KMS-11 (cell line): ENCODE measurements at regions not wholly inside any gene's neighbourhood (a gene's known extent, or its start where the extent isn't known, plus 50 kb on each side); places are given as distances from the start of the nearest gene placed in this dataset.

Source experiments
- H2AFZ ChIP-seq: fragments of 200-600 bp; sonication (generic); 2 replicates; pipeline ENCODE4 v1.6.1; 2016; ENCODE audit warnings: antibody characterized with exemption, mixed run types, low read depth
- H3K27ac ChIP-seq: fragments of 200-600 bp; sonication (generic); 2 replicates; pipeline ENCODE4 v1.6.1; 2016; ENCODE audit warnings: mild to moderate bottlenecking, mixed run types
- H3K27me3 ChIP-seq: fragments of 200-600 bp; sonication (generic); 2 replicates; pipeline ENCODE4 v1.6.1; 2017; ENCODE audit warnings: mild to moderate bottlenecking, low read depth, mixed run types, moderate library complexity; ENCODE audit not compliant: insufficient read depth
- H3K36me3 ChIP-seq: fragments of 200-600 bp; sonication (generic); 2 replicates; pipeline ENCODE4 v1.6.1; 2017; ENCODE audit warnings: mild to moderate bottlenecking, mixed run types; ENCODE audit not compliant: insufficient read depth
- H3K4me1 ChIP-seq: fragments of 200-600 bp; sonication (generic); 2 replicates; pipeline ENCODE4 v1.6.1; 2016; ENCODE audit warnings: mild to moderate bottlenecking, low read depth, mixed run types; ENCODE audit not compliant: poor library complexity, severe bottlenecking
- H3K4me2 ChIP-seq: fragments of 200-600 bp; sonication (generic); 2 replicates; pipeline ENCODE4 v1.7.0; 2016; ENCODE audit warnings: mild to moderate bottlenecking, mixed run types
- H3K4me3 ChIP-seq: fragments of 200-600 bp; sonication (generic); IDR thresholded peaks from 2 replicates; pipeline ENCODE4 v1.6.1; 2017; ENCODE audit warnings: low read depth, low read length, mixed read lengths; ENCODE audit not compliant: insufficient read depth
- H3K79me2 ChIP-seq: fragments of 200-600 bp; sonication (generic); 2 replicates; pipeline ENCODE4 v1.6.1; 2016; ENCODE audit warnings: low read depth, mixed run types; ENCODE audit not compliant: insufficient read depth
- H3K9ac ChIP-seq: fragments of 200-600 bp; sonication (generic); 2 replicates; pipeline ENCODE4 v1.6.1; 2016; ENCODE audit warnings: mild to moderate bottlenecking, mixed run types
- H4K20me1 ChIP-seq: fragments of 200-600 bp; sonication (generic); 2 replicates; pipeline ENCODE4 v1.6.1; 2016; ENCODE audit warnings: mild to moderate bottlenecking, mixed run types; ENCODE audit not compliant: insufficient read depth
- CTCF ChIP-seq: fragments of 200-600 bp; sonication (generic); conservative IDR thresholded peaks from 2 replicates; pipeline ENCODE4 v1.6.1; 2017; ENCODE audit warnings: low read depth, mild to moderate bottlenecking, antibody characterized with exemption, low read length, moderate library complexity, mixed read lengths

- H3K4me3 ChIP-seq: no peak overlapping the region
- no peak overlapping the region for H3K9ac ChIP-seq
- no peaks in the 10 kb centered on the region for H4K20me1 ChIP-seq
- no peaks in the 10 kb centered on the region for H3K36me3 ChIP-seq
- H3K4me1 ChIP-seq: no peaks in the 10 kb centered on the region
- H3K27me3 ChIP-seq: no peaks in the 10 kb centered on the region
- H2AFZ ChIP-seq: no peak overlapping the region
- TF ChIP-seq CTCF: no peak
- no peak overlapping the region for H3K27ac ChIP-seq
- H3K4me2 ChIP-seq: no peak overlapping the region
- H3K79me2 ChIP-seq: no peaks in the 10 kb centered on the region
Observed at GRCh38 chr11:98630736-98631135, 390.0 kb upstream of the CNTN5 start.

- Histone ChIP-seq H3K9ac (no peak overlapping the region), H2AFZ (no peak overlapping the region), H3K27me3 (no peaks in the 10 kb centered on the region), H3K27ac (no peak overlapping the region), H3K4me2 (no peak overlapping the region), H4K20me1 (no peaks in the 10 kb centered on the region), H3K4me3 (no peak overlapping the region), H3K4me1 (no peaks in the 10 kb centered on the region), H3K79me2 (no peaks in the 10 kb centered on the region), H3K36me3 (no peaks in the 10 kb centered on the region)
- TF ChIP-seq CTCF: no peak
Observed at GRCh38 chr11:98657711-98658110, 363.0 kb upstream of the CNTN5 start.

GRCh38 chr11:98659431-98659830 lies 361.3 kb upstream of the CNTN5 start:
- no peaks in the 10 kb centered on the region for H3K4me1 ChIP-seq
- no peak overlapping the region for H3K27ac ChIP-seq
- no peaks in the 10 kb centered on the region for H4K20me1 ChIP-seq
- no peaks in the 10 kb centered on the region for H3K79me2 ChIP-seq
- H3K9ac ChIP-seq: no peak overlapping the region
- no peaks in the 10 kb centered on the region for H3K27me3 ChIP-seq
- TF ChIP-seq CTCF: no peak
- no peak overlapping the region for H2AFZ ChIP-seq
- no peak overlapping the region for H3K4me3 ChIP-seq
- H3K36me3 ChIP-seq: no peaks in the 10 kb centered on the region
- no peak overlapping the region for H3K4me2 ChIP-seq

GRCh38 chr11:98674390-98674789 lies 346.4 kb upstream of the CNTN5 start:
- Histone ChIP-seq H4K20me1 (no peaks in the 10 kb centered on the region), H3K36me3 (no peaks in the 10 kb centered on the region), H3K27me3 (no peaks in the 10 kb centered on the region), H2AFZ (no peak overlapping the region), H3K4me2 (no peak overlapping the region), H3K9ac (no peak overlapping the region), H3K79me2 (no peaks in the 10 kb centered on the region), H3K4me1 (no peaks in the 10 kb centered on the region), H3K27ac (no peak overlapping the region), H3K4me3 (no peak overlapping the region)
- no peak for TF ChIP-seq CTCF

- no peak overlapping the region for H3K9ac ChIP-seq
- no peaks in the 10 kb centered on the region for H4K20me1 ChIP-seq
- H3K36me3 ChIP-seq: no peaks in the 10 kb centered on the region
- H3K4me1 ChIP-seq: no peaks in the 10 kb centered on the region
- no peak for TF ChIP-seq CTCF
- H3K79me2 ChIP-seq: no peaks in the 10 kb centered on the region
- no peak overlapping the region for H2AFZ ChIP-seq
- no peaks in the 10 kb centered on the region for H3K27me3 ChIP-seq
- no peak overlapping the region for H3K4me2 ChIP-seq
- H3K4me3 ChIP-seq: no peak overlapping the region
- H3K27ac ChIP-seq: no peak overlapping the region
Observed at GRCh38 chr11:98679673-98680072, 341.1 kb upstream of the CNTN5 start.
